CD4-positive, alpha-beta T cell treated with Interleukin-1 beta for 1 hour (primary cell): ENCODE measurements at regions not wholly inside any gene's neighbourhood (a gene's known extent, or its start where the extent isn't known, plus 50 kb on each side); places are given as distances from the start of the nearest gene placed in this dataset.

Source experiments
- DNase-seq, 2 donors: peaks; one replicate each; pipeline ENCODE4 v3.0.0-alpha.2; 2020 to 2022

DNA sequence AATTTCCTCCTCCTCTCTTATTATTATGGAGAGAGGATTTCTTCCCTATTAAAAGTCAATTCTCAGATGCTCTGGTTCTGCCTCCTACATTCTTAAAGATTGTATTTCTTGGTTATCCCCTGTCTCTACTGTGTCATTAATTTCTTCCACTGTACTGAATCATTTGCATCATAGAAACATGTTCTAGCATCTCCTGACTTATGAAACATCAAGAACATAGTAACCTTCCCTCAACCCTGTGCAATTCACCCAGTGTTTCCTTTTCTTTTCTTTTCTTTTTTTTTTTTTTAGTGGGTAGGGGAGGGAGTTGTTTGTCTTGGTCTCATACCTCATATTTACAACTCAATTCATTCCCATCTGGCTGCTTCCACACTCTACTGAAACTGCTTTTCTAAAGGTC lies 288.0 kb upstream of the PLET1 start:
- no peak for DNase-seq

DNA sequence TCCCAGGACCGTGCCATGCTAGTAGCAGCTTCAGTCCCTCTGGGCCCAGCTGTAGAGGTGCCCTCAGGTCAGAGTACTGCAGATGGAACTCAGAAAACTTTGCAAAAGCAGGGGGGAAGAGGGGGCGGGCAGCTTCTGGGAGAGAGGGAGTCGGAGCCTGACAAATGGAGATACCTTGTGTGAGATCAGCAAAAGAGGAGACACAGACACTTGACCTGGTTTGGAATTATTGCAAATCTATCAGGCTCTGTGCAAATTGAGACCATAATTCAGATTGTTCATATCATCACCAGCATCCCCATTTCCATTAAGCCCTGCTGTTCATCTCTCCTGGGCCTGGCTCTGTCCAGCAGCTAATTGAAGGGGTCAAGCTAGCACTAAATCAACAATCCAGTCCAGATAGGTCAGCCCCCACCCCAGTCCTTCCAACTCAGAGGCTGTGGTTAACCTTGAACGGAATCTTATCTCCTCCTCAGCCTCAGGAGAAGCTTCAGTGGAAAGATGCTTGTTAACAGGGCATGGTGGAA lies 292.6 kb upstream of the PLET1 start:
- DNase-seq: no peak

DNA sequence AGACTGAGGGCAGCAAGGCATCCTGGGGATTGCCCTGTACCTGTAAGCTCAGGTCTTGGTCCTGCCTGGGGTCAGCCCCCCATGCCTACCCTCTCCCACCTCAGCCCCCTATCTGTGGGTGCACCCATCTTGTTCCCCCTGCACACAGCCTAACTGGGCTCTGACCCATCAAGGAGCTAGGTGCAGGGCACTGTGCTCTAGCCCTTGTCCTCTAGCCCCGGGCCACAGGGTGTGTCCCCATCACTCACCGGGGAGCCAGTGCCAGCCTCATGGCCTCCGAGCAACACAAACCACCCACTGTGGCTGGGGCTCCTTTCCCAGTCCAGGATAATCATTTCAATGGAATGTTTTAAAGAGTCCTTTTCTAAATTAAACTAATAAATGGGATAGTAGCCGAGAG lies 293.9 kb upstream of the PLET1 start:
- DNase-seq: no peak

GRCh38 chr11:112555491-112556364 lies 295.1 kb upstream of the PLET1 start:
- peak; percentile 51 to 61 for DNase-seq

GRCh38 chr11:112558691-112559090 lies 298.0 kb upstream of the PLET1 start:
- DNase-seq: no peak

GRCh38 chr11:112563808-112564207 lies 303.1 kb upstream of the PLET1 start:
- DNase-seq: no peak

GRCh38 chr11:112564228-112564955 lies 303.7 kb upstream of the PLET1 start:
- DNase-seq: no peak

DNA sequence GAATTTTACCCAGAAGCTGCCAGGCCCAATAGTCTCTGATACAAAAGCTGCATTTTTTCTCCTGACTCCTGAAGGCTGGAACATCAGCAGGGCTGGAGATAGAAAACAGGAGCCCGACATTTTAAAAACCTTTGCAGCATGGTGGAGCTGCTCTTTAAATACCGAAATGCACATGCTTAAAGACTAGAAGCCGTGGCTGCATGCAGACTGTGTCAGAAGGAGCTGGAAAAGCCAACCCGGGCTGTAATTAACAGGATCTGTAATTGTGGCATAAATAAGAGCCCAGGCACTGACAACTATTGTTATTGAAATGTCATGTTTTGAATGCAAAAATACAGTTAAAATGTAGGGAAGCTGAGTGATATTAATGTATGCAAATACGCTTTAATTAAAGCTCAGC lies 304.9 kb upstream of the PLET1 start:
- DNase-seq: no peak

GRCh38 chr11:112566124-112566523 lies 305.5 kb upstream of the PLET1 start:
- no peak for DNase-seq

- no peak for DNase-seq
Measured at GRCh38 chr11:112570333-112570732, 309.7 kb upstream of the PLET1 start.

DNA sequence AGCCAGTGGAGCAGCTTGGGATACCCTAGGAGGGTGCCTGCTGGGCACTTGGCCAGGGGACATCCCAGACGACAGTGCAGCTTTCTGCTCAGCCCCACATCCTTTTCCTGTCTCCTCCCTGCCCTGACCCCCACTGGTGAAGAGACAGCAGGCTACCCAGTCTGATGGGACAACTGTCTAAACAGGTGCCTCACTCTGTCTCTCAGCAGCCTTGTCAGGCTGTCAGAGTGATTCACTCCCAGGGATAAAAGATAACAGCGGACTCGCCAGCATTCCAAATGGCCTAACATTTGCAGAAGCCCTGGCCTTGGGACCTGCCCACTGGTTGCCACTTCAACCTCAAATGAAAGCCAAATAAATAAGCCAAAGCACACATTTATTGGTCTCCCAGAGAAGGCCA lies 318.6 kb upstream of the PLET1 start:
- no peak for DNase-seq

DNA sequence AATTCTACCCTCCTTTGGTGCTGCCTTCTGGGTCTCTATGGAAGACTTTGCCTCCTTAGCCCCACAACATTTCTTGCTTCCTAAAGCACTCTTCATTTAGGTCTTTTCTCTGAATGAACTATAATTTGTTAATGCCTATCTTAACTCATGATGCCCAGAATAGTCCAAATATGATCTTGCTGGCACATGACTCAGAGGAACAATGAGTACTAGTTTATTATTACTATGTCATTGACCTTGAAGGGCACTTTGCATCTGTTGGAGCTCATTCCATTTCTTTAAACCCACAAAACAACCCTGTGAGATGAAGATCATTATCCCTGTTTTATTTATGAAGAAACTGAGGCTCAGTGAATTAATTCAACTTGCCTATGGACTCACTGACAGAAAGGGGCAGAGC lies 320.2 kb upstream of the PLET1 start:
- DNase-seq: no peak

DNA sequence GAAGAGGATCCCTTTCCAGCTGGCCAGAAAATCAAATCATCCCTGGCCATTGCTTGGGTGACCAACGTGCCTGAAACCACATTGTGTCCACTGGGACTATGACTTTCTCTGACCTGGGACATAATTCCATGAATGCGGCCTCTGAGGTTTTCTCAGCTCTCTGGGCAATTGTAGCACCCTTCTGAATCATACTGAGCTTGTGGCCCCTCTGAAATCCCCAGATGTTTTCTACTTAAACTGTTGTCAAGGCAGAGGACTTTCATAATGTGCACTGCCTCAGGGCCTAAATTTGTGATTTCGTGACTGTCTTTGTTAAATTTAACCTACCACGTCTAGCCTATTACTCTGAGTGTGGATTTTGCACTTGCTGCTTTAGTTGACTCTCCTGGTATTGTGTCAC lies 321.1 kb upstream of the PLET1 start:
- DNase-seq: no peak

- no peak for DNase-seq
Measured at GRCh38 chr11:112582366-112582765, 321.7 kb upstream of the PLET1 start.

- no peak for DNase-seq
Measured at GRCh38 chr11:112583261-112583893, 322.7 kb upstream of the PLET1 start.

- DNase-seq: no peak
Measured at GRCh38 chr11:112584672-112585071, 324.0 kb upstream of the PLET1 start.

DNA sequence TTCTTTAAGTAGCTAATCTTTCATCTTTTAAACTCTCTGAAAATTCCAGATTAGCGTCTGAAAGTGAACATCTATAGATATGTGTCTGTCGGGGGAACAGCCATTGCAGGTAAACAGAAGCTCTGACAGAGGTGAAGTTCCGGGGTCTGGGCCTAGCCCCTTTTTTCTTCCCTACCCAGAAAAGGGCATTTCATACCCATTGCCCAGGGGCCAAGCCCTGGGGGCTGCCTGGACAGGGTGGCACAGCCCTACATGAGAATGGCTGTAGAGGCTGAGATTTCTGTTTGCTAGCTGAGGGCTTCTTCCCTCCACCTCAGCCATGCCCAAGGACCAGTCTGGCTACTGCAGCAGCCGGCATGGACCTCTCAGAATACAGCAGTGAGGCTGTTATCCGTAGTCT lies 327.0 kb upstream of the PLET1 start:
- no peak for DNase-seq

- DNase-seq: peak; percentile 26 to 54
Measured at GRCh38 chr11:112588252-112588694, 327.6 kb upstream of the PLET1 start.

GRCh38 chr11:112589155-112589554 lies 328.5 kb upstream of the PLET1 start:
- no peak for DNase-seq

- DNase-seq: no peak
Measured at GRCh38 chr11:112590764-112591163, 330.1 kb upstream of the PLET1 start.

- no peak for DNase-seq
Measured at GRCh38 chr11:112593440-112593839, 332.8 kb upstream of the PLET1 start.

- no peak for DNase-seq
Measured at GRCh38 chr11:112596324-112596723, 335.7 kb upstream of the PLET1 start.

GRCh38 chr11:112597286-112597790 lies 336.7 kb upstream of the PLET1 start:
- DNase-seq: no peak
